Transverse colon (tissue), 4 donors: ENCODE measurements at regions not wholly inside any gene's neighbourhood (a gene's known extent, or its start where the extent isn't known, plus 50 kb on each side); places are given as distances from the start of the nearest gene placed in this dataset.

Experiments
- DNase-seq: peaks from one replicate; pipeline ENCODE4 v3.0.0-alpha.2; 2019
- H3K27ac ChIP-seq, 4 donors: fragments of 200-600 bp; sonication (generic); 2 replicates each; pipeline ENCODE4 v1.5.1; 2016 to 2018; ENCODE audit warnings: inconsistent platforms in 4 of 4
- H3K27me3 ChIP-seq: fragments of 200-600 bp; sonication (generic); 2 replicates; pipeline ENCODE4 v1.5.1; 2017; ENCODE audit warnings: inconsistent platforms
- H3K36me3 ChIP-seq, 4 donors: fragments of 200-600 bp; sonication (generic); 2 replicates each; pipeline ENCODE4 v1.5.1; 2017 to 2019; ENCODE audit warnings: inconsistent platforms in 4 of 4
- H3K4me1 ChIP-seq, 4 donors: fragments of 200-600 bp; sonication (generic); 2 replicates each; pipeline ENCODE4 v1.5.1; 2017 to 2020; ENCODE audit warnings: inconsistent platforms in 4 of 4
- H3K4me3 ChIP-seq, 4 donors: fragments of 200-600 bp; sonication (generic); 1 replicate in 1 of 4; 2 replicates in 3 of 4; pipeline versions ENCODE4 v1.5.1 to v1.6.1; 2017 to 2019; ENCODE audit warnings: inconsistent platforms in 4 of 4
- H3K9me3 ChIP-seq, 2 donors: fragments of 200-600 bp; sonication (generic); 2 replicates each; pipeline ENCODE4 v1.5.1; 2017 to 2019; ENCODE audit warnings: inconsistent platforms in 2 of 2
- EP300 ChIP-seq: sonication (generic); formaldehyde crosslinking; IDR thresholded peaks from one replicate; pipeline ENCODE4 v1.6.1; 2017; ENCODE audit warnings: antibody characterized with exemption, low read depth
- POLR2A ChIP-seq: fragments of 450-650 bp; IDR thresholded peaks from one replicate; pipeline ENCODE4 v1.6.1; 2016; ENCODE audit warnings: antibody characterized with exemption, mild to moderate bottlenecking, moderate library complexity
- POLR2AphosphoS5 ChIP-seq, 3 donors: sonication (generic); formaldehyde crosslinking; IDR thresholded peaks; one replicate each; pipeline ENCODE4 v1.6.1; 2016; ENCODE audit warnings: antibody characterized with exemption in 3 of 3
- WGBS, 2 donors: methylation state at CpG; one replicate each; pipeline ENCODE4 v1.1.5; 2018; ENCODE audit warnings: low coverage in 1 of 2; 5-methylcytosine and 5-hydroxymethylcytosine counted together
- in situ Hi-C, 4 donors: fragments of 200-750 bp; cut with MboI; loops; one replicate each; pipeline versions ENCODE4 v1.15.0 to v1.15.1; 2017; ENCODE audit warnings: low sequenced_read_pairs in 3 of 4, low pct_ligation_motif_present in 1 of 4, low pct_unique_long_range_greater_than_20kb in 1 of 4
- intact Hi-C: fragments of 100-400 bp; cut with DNase I; formaldehyde crosslinking; loops from one replicate; pipeline ENCODE4 v1.15.1; 2023; ENCODE audit warnings: low total_unique reads
- TF ChIP-seq, protein P1 (sequence below), 5 experiments: fragments of 200-600 bp in 3 of 5; fragments of 450-650 bp in 2 of 5; sonication (generic) in 3 of 5; IDR thresholded peaks; 1 replicate in 2 of 5; 2 replicates in 3 of 5; pipeline ENCODE4 v1.5.1; 2016 to 2017; ENCODE audit warnings: antibody characterized with exemption in 5 of 5, inconsistent platforms in 3 of 5, mild to moderate bottlenecking in 2 of 5, moderate library complexity in 1 of 5

DNA sequence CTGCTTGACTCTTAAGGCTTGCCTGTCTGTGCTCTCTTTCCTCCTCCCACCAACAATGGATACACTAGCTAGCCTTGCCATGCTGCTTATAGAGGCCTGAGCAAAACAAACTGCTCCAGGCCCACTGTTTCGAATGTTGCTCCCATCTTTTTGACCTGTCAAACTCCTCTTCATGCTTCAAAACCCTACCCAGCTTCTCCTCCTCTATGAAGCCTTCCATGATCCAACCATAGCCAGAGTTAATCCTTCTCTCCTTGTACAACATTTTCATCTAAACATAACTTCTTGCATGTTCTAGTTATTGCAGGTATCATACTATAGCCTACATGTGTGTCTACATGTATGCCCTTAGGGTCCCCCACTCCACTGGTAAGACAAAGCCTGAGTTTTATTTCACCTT, 426.7 kb upstream of the MGMT start:
- intact Hi-C loops (no loop called here), in situ Hi-C loops (loop anchor here in 1 of 4 donors (25.0 kb wide), 2 partner anchors 947 to 1072 kb away; partner anchors contain the start of gene C10orf143)
- no peak for DNase-seq
- no peak overlapping the region for H3K4me3 ChIP-seq
- TF ChIP-seq POLR2AphosphoS5 (IDR thresholded peaks at IDR 0.05): no peak
- no peak for TF ChIP-seq EP300
- TF ChIP-seq, protein P1, sequence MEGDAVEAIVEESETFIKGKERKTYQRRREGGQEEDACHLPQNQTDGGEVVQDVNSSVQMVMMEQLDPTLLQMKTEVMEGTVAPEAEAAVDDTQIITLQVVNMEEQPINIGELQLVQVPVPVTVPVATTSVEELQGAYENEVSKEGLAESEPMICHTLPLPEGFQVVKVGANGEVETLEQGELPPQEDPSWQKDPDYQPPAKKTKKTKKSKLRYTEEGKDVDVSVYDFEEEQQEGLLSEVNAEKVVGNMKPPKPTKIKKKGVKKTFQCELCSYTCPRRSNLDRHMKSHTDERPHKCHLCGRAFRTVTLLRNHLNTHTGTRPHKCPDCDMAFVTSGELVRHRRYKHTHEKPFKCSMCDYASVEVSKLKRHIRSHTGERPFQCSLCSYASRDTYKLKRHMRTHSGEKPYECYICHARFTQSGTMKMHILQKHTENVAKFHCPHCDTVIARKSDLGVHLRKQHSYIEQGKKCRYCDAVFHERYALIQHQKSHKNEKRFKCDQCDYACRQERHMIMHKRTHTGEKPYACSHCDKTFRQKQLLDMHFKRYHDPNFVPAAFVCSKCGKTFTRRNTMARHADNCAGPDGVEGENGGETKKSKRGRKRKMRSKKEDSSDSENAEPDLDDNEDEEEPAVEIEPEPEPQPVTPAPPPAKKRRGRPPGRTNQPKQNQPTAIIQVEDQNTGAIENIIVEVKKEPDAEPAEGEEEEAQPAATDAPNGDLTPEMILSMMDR (IDR thresholded peaks at IDR 0.05): no peak
- no peak for TF ChIP-seq POLR2A
- no peaks in the 10 kb centered on the region for H3K36me3 ChIP-seq
- 71 to 86% methylated on average over 1 of the region's 1 CpG for WGBS, 2 donors
- H3K9me3 ChIP-seq: no peaks in the 10 kb centered on the region
- peaks cover 29% of the 10 kb centered on the region for H3K27me3 ChIP-seq
- H3K4me1 ChIP-seq: no peaks in the 10 kb centered on the region
- no peak overlapping the region for H3K27ac ChIP-seq

DNA sequence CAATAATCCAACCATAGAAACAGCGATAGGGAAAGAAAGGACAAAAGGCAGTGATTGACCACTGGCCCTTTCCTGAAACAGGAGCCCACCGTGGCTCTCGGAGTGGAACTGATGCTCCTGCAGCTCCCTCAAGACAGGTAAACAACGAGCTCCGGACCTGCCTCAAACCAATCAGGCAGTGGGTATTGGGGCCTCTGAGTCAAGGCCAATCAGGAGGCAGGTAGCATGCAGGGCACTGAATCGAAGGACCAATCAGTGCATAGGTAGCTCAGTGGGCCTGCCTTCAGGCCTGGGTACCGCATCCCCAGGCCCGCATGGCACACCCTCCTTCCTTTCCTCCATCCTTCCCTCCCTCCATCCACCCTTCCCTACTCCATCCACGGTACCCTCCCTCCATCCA, 425.1 kb upstream of the MGMT start:
- DNase-seq: no peak
- Histone ChIP-seq H3K4me3 (no peak overlapping the region), H3K27ac (no peak overlapping the region), H3K9me3 (no peaks in the 10 kb centered on the region), H3K36me3 (no peaks in the 10 kb centered on the region), H3K27me3 (peaks cover 21% of the 10 kb centered on the region), H3K4me1 (no peaks in the 10 kb centered on the region)
- in situ Hi-C loops: loop anchor here in 1 of 4 donors (25.0 kb wide), 2 partner anchors 945 to 1070 kb away; partner anchors contain the start of gene C10orf143
- intact Hi-C loops: no loop called here
- TF ChIP-seq POLR2A: no peak
- no peak for TF ChIP-seq EP300
- TF ChIP-seq, protein P1 (IDR thresholded peaks at IDR 0.05): no peak
- no peak for TF ChIP-seq POLR2AphosphoS5 (IDR thresholded peaks at IDR 0.05)
- WGBS, 2 donors: 77 to 92% methylated on average over 2 to 9 of the region's 9 CpGs

DNA sequence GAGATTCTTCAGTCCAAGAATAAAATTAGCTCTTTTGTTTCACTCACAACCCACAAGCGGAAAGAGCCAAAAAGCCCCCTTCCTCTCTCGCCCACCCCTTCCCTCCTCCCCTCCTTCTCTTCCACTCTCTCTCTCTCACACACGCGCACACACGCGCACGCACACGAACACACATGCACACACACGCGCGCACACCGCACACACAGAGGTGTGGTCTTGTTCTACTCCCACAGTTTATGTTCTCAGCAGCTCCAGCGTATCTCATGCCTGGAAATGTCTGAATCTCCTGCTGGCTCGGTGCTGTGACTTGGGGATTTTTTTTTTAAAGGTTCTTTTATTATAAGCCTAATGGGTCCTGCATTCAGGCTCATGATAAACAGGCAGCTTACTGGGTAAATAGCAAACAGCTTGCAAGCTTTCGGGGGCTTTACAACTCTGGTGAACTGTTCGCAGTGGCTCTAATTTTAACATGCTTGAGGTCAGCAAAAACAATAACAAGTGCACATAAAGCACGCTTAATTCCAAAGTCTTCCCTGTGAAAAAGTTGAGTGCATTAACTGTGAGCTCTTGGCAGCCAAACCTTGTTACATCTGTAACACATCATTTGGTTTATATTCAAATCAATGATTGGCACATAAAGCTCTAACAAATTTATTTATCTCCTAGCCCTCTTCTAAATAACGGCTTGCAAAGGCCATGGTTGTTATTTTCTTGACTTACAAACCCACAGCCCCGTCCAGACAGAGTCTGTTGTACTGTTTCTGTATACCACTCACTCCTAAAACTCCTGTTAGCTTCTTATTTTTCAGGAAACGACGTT, 424.1 kb upstream of the MGMT start:
- intact Hi-C loops: no loop called here
- 43 to 49% methylated on average over 21 of the region's 21 CpGs for WGBS, 2 donors
- no peak overlapping the region for H3K27ac ChIP-seq
- no peaks in the 10 kb centered on the region for H3K36me3 ChIP-seq
- H3K4me1 ChIP-seq: no peaks in the 10 kb centered on the region
- DNase-seq: no peak
- in situ Hi-C loops: loop anchor here in 1 of 4 donors (25.0 kb wide), 2 partner anchors 944 to 1069 kb away; partner anchors contain the start of gene C10orf143
- TF ChIP-seq EP300: no peak
- TF ChIP-seq POLR2AphosphoS5 (IDR thresholded peaks at IDR 0.05): no peak
- no peak for TF ChIP-seq POLR2A
- TF ChIP-seq, protein P1 (IDR thresholded peaks at IDR 0.05): no peak
- H3K27me3 ChIP-seq: peaks cover 16% of the 10 kb centered on the region
- no peaks in the 10 kb centered on the region for H3K9me3 ChIP-seq
- no peak overlapping the region for H3K4me3 ChIP-seq

DNA sequence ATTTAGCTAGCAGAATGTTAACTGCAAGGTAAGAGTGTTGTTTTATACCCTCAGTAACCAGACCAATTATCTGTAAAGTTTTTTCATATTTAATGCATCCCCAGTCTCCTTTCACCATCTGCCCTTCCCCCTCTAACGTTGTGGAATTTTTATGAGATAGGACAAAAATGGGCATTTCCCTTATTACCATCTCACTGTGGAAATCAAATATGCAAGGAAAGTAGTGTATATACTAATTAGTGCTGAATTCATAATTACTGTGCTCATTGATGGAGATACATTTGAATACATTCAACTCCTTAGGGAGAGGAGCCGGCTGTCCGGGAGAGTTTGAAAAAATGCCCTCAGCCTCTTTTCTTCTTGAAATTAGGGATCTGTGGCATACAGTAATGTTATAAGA, 423.4 kb upstream of the MGMT start:
- TF ChIP-seq POLR2AphosphoS5 (IDR thresholded peaks at IDR 0.05) (no peak), POLR2A (no peak), EP300 (no peak)
- TF ChIP-seq, protein P1 (IDR thresholded peaks at IDR 0.05): no peak
- Histone ChIP-seq H3K36me3 (no peaks in the 10 kb centered on the region), H3K4me1 (no peaks in the 10 kb centered on the region), H3K4me3 (no peak overlapping the region), H3K27ac (no peak overlapping the region), H3K9me3 (no peaks in the 10 kb centered on the region), H3K27me3 (peaks cover 13% of the 10 kb centered on the region)
- 71 to 79% methylated on average over 1 to 3 of the region's 3 CpGs for WGBS, 2 donors
- in situ Hi-C loops: loop anchor here in 1 of 4 donors (25.0 kb wide), 2 partner anchors 944 to 1069 kb away; partner anchors contain the start of gene C10orf143
- no peak for DNase-seq
- intact Hi-C loops: no loop called here
